Endothelial cell of umbilical vein (primary cell): ENCODE measurements at regions not wholly inside any gene's neighbourhood (a gene's known extent, or its start where the extent isn't known, plus 50 kb on each side); places are given as distances from the start of the nearest gene placed in this dataset.

Source experiments
- BruUV-seq: library from RNA; stranded (reverse); fragments of 400-500 nt; replicated peaks from 2 replicates; lab custom pipeline; 2021; lab: Mats Ljungman, UMichigan
- CTCF ChIA-PET: fragments of 300-600, 350-600 bp; sonication (Branson Sonifier 250); formaldehyde crosslinking; loops from one replicate; lab custom pipeline; 2021; ENCODE audit warnings: antibody characterized with exemption, inconsistent platforms; lab: Charles Lee
- POLR2A ChIA-PET: fragments of 300-600, 350-600 bp; sonication (Branson Sonifier 250); formaldehyde crosslinking; loops from one replicate; lab custom pipeline; 2021; ENCODE audit warnings: antibody characterized with exemption, inconsistent platforms; lab: Charles Lee
- DNase-seq: peaks from one replicate; pipeline ENCODE4 v3.0.0-alpha.2; 2011; ENCODE audit warnings: low read depth, low spot score
- FAIRE-seq: peaks from 2 replicates; lab custom pipeline; 2011; peaks lifted over from hg19 to GRCh38; lab: Jason Lieb, UNC
- H2AFZ ChIP-seq: 2 replicates; pipeline ENCODE4 v1.6.0; 2012; ENCODE audit warnings: low read depth, low read length, control low read depth, inconsistent platforms
- H3K27ac ChIP-seq: 2 replicates; pipeline ENCODE4 v1.5.1; 2011; ENCODE audit warnings: low read depth, mild to moderate bottlenecking, control low read depth, low read length, moderate library complexity; ENCODE audit not compliant: insufficient read depth
- H3K27me3 ChIP-seq, 2 experiments: 2 replicates each; pipeline versions ENCODE4 v1.6.0 to v1.6.1; 2011; ENCODE audit warnings: low read length in 2 of 2, mixed read lengths in 1 of 2; ENCODE audit not compliant: control insufficient read depth in 2 of 2, insufficient read depth in 2 of 2
- H3K36me3 ChIP-seq, 2 experiments: 2 replicates in 1 of 2; 3 replicates in 1 of 2; pipeline ENCODE4 v1.5.1; 2011; ENCODE audit warnings: low read length in 2 of 2, mild to moderate bottlenecking in 1 of 2, moderate library complexity in 1 of 2; ENCODE audit not compliant: control insufficient read depth in 2 of 2, insufficient read depth in 2 of 2; ENCODE audit errors: extremely low read depth in 1 of 2
- H3K4me1 ChIP-seq: 3 replicates; pipeline ENCODE4 v1.5.1; 2011; ENCODE audit warnings: mild to moderate bottlenecking, low read length; ENCODE audit not compliant: control insufficient read depth, insufficient read depth; ENCODE audit errors: extremely low read depth
- H3K4me2 ChIP-seq: 2 replicates; pipeline ENCODE4 v1.6.1; 2011; ENCODE audit warnings: low read length, control low read depth, mixed read lengths; ENCODE audit not compliant: insufficient read depth
- H3K4me3 ChIP-seq, 3 experiments: fragments of 200-600 bp in 1 of 3; sonication (generic), shearing (Covaris generic) in 1 of 3; replicated peaks in 1 of 3; 2 replicates each; pipeline ENCODE4 v1.5.1; 2011 to 2016; ENCODE audit warnings: control low read depth in 3 of 3, low read length in 3 of 3, mild to moderate bottlenecking in 2 of 3, inconsistent platforms in 1 of 3, low read depth in 1 of 3, moderate library complexity in 1 of 3; ENCODE audit not compliant: insufficient read depth in 1 of 3
- H3K79me2 ChIP-seq: 2 replicates; pipeline ENCODE4 v1.6.0; 2012; ENCODE audit warnings: low read length, inconsistent platforms; ENCODE audit not compliant: control insufficient read depth, insufficient read depth
- H3K9ac ChIP-seq: replicated peaks from 2 replicates; pipeline ENCODE3; 2011; ENCODE audit warnings: low read length, control low read depth; ENCODE audit not compliant: insufficient read depth; ENCODE audit errors: extremely low read depth
- H3K9me1 ChIP-seq: replicated peaks from 3 replicates; pipeline ENCODE4 v1.6.0; 2011; ENCODE audit warnings: mild to moderate bottlenecking, low read length; ENCODE audit not compliant: control insufficient read depth, insufficient read depth; ENCODE audit errors: extremely low read depth
- H3K9me3 ChIP-seq: replicated peaks from 2 replicates; pipeline ENCODE4 v1.5.1; 2012; ENCODE audit warnings: low read length, inconsistent platforms; ENCODE audit not compliant: control insufficient read depth, insufficient read depth
- H4K20me1 ChIP-seq: replicated peaks from 2 replicates; pipeline ENCODE3; 2011; ENCODE audit warnings: mild to moderate bottlenecking, low read length; ENCODE audit not compliant: control insufficient read depth, insufficient read depth; ENCODE audit errors: extremely low read depth
- CTCF ChIP-seq, 2 donors: IDR thresholded peaks; 1 replicate in 1 of 2; 2 replicates in 1 of 2; pipeline ENCODE4 v1.5.1; 2011; ENCODE audit warnings: low read length in 2 of 2, mild to moderate bottlenecking in 2 of 2, moderate library complexity in 2 of 2, control low read depth in 1 of 2, inconsistent platforms in 1 of 2, low read depth in 1 of 2; ENCODE audit not compliant: insufficient read depth in 1 of 2; ENCODE audit errors: extremely low read depth in 1 of 2
- EZH2 ChIP-seq: IDR thresholded peaks from 2 replicates; pipeline ENCODE4 v1.6.1; 2012; ENCODE audit warnings: borderline replicate concordance, low read depth, mild to moderate bottlenecking, moderate library complexity, low read length, inconsistent platforms; ENCODE audit not compliant: severe bottlenecking
- FOS ChIP-seq: IDR thresholded peaks from 2 replicates; pipeline ENCODE4 v1.6.1; 2011; ENCODE audit warnings: mild to moderate bottlenecking, low read length, moderate library complexity, borderline replicate concordance; ENCODE audit not compliant: insufficient read depth
- GATA2 ChIP-seq: IDR thresholded peaks from 2 replicates; pipeline ENCODE4 v1.7.0; 2011; ENCODE audit warnings: low read depth, mild to moderate bottlenecking, moderate library complexity, mixed read lengths, low read length; ENCODE audit not compliant: insufficient read length, insufficient read depth
- JUN ChIP-seq: IDR thresholded peaks from 2 replicates; pipeline ENCODE4 v1.6.1; 2011; ENCODE audit warnings: borderline replicate concordance, low read depth; ENCODE audit not compliant: insufficient read length, insufficient read depth
- MAX ChIP-seq: IDR thresholded peaks from 2 replicates; pipeline ENCODE4 v1.6.1; 2011; ENCODE audit not compliant: insufficient read depth, insufficient read length
- MYC ChIP-seq: IDR thresholded peaks from one replicate; pipeline ENCODE4 v1.6.1; 2011; ENCODE audit warnings: mild to moderate bottlenecking, low read depth, low read length
- POLR2A ChIP-seq: IDR thresholded peaks from 2 replicates; pipeline ENCODE4 v1.6.1; 2012; ENCODE audit warnings: low read depth, mild to moderate bottlenecking, control low read depth, low read length
- POLR2AphosphoS5 ChIP-seq: IDR thresholded peaks from 2 replicates; pipeline ENCODE4 v1.6.1; 2012; ENCODE audit warnings: low read depth, mild to moderate bottlenecking, control low read depth, low read length, moderate library complexity; ENCODE audit not compliant: insufficient read depth
- dilution Hi-C: fragments of 300-500 bp; cut with MboI; formaldehyde crosslinking; loops from one replicate; pipeline ENCODE4 v1.15.0; 2019; ENCODE audit warnings: low sequenced_read_pairs; ENCODE audit not compliant: extremely low pct_ligation_motif_present
- intact Hi-C: fragments of 100-400 bp; cut with micrococcal nuclease; formaldehyde crosslinking; loops from one replicate; pipeline ENCODE4 v1.10.0; 2022

GRCh38 chrX:129037389-129037788, 485.9 kb downstream of the SMARCA1 start:
- H3K27me3 ChIP-seq: no peaks in the 10 kb centered on the region
- H4K20me1 ChIP-seq: no peaks in the 10 kb centered on the region
- H3K9me1 ChIP-seq: no peaks in the 10 kb centered on the region
- BruUV-seq: no TSS peak
- no peak overlapping the region for H3K4me2 ChIP-seq
- dilution Hi-C loops: no loop called here
- no peaks in the 10 kb centered on the region for H3K79me2 ChIP-seq
- H3K4me1 ChIP-seq: no peaks in the 10 kb centered on the region
- CTCF ChIA-PET: no interaction called here
- H3K4me3 ChIP-seq: no peak overlapping the region
- no peak for TF ChIP-seq JUN
- TF ChIP-seq FOS: no peak
- no peak for TF ChIP-seq EZH2
- no peak for TF ChIP-seq GATA2
- no peak for TF ChIP-seq MYC
- TF ChIP-seq POLR2AphosphoS5: no peak
- no peak for TF ChIP-seq CTCF (IDR thresholded peaks at IDR 0.05; ENCODE audit: extremely low read depth in 1 of 2, insufficient read depth in 1 of 2, low read depth in 1 of 2, low read length in 2 of 2)
- no peak for TF ChIP-seq POLR2A
- no peak for TF ChIP-seq MAX
- H3K36me3 ChIP-seq: no peaks in the 10 kb centered on the region
- intact Hi-C loops: no loop called here
- H3K9ac ChIP-seq: no peak overlapping the region
- DNase-seq (no peak), FAIRE-seq (no peak)
- POLR2A ChIA-PET: no interaction called here
- no peak overlapping the region for H3K27ac ChIP-seq
- no peak overlapping the region for H2AFZ ChIP-seq
- H3K9me3 ChIP-seq: no peaks in the 10 kb centered on the region
